Tibial nerve (tissue), 4 donors: ENCODE measurements at regions not wholly inside any gene's neighbourhood (a gene's known extent, or its start where the extent isn't known, plus 50 kb on each side); places are given as distances from the start of the nearest gene placed in this dataset.

ENCODE experiments used
- CTCF ChIP-seq, 5 experiments: fragments of 200-600 bp in 3 of 5; fragments of 450-650 bp in 2 of 5; sonication (generic) in 3 of 5; IDR thresholded peaks; one replicate each; pipeline ENCODE4 v1.5.1; 2016 to 2019; ENCODE audit warnings: antibody characterized with exemption in 5 of 5, mild to moderate bottlenecking in 3 of 5, moderate library complexity in 2 of 5
- EP300 ChIP-seq, 2 donors: sonication (generic); formaldehyde crosslinking; IDR thresholded peaks; one replicate each; pipeline ENCODE4 v1.6.1; 2017; ENCODE audit warnings: antibody characterized with exemption in 2 of 2, mild to moderate bottlenecking in 1 of 2
- POLR2A ChIP-seq, 2 donors: fragments of 450-650 bp; IDR thresholded peaks; one replicate each; pipeline ENCODE4 v1.6.1; 2017; ENCODE audit warnings: antibody characterized with exemption in 2 of 2, mild to moderate bottlenecking in 2 of 2, moderate library complexity in 2 of 2

DNA sequence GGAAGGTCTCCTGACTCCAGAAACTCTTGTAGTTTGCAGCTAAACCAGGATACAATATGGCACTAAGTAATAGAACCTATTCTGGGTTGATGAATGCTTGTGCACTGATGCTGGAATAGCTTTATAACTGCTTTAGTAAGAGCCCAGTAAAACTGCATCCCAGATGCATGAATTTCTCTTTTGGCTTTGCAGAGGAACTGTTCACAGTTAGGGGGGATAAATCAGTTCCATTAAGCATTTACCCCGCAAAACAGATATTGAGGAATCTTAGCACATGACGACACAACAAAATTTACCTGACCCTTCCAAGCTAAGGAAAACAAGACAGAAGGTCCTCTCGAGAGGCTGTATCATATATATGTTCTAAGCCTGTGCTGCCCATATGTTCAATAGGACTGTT, 457.4 kb downstream of the FOXG1 start:
- TF ChIP-seq CTCF (IDR thresholded peaks at IDR 0.05) (no peak), POLR2A (IDR thresholded peaks at IDR 0.05) (no peak), EP300 (IDR thresholded peaks at IDR 0.05) (no peak)
